Caco-2 (cell line): ENCODE measurements at regions not wholly inside any gene's neighbourhood (a gene's known extent, or its start where the extent isn't known, plus 50 kb on each side); places are given as distances from the start of the nearest gene placed in this dataset.

Experiments
- BruUV-seq: library from RNA; stranded (reverse); fragments of 400-500 nt; replicated peaks from 2 replicates; lab custom pipeline; 2021; lab: Mats Ljungman, UMichigan
- CTCF ChIA-PET: fragments of 300-600 bp; sonication (Branson Sonifier 250); formaldehyde crosslinking; loops from one replicate; lab custom pipeline; 2022; ENCODE audit warnings: antibody characterized with exemption; lab: Charles Lee
- POLR2A ChIA-PET: fragments of 300-600 bp; sonication (Branson Sonifier 250); formaldehyde crosslinking; loops from one replicate; lab custom pipeline; 2022; ENCODE audit warnings: antibody characterized with exemption; lab: Charles Lee
- DNase-seq, 2 experiments: peaks; one replicate each; pipeline versions ENCODE4 v3.0.0 to v3.0.0-alpha.2; 2020 to 2022
- H3K27me3 ChIP-seq: replicated peaks from 2 replicates; pipeline ENCODE4 v1.6.0; 2011; ENCODE audit warnings: low read length; ENCODE audit not compliant: control insufficient read depth, insufficient read depth
- H3K36me3 ChIP-seq: 2 replicates; pipeline ENCODE4 v1.5.1; 2011; ENCODE audit warnings: low read length; ENCODE audit not compliant: control insufficient read depth, insufficient read depth
- H3K4me1 ChIP-seq: fragments of 250-450 bp; sonication (Bioruptor Pico); 2 replicates; pipeline ENCODE4 v1.5.1; 2020; ENCODE audit warnings: mild to moderate bottlenecking
- H3K4me3 ChIP-seq: 2 replicates; pipeline ENCODE4 v1.5.1; 2011; ENCODE audit warnings: low read depth, mild to moderate bottlenecking, control low read depth, low read length
- H3K9me3 ChIP-seq: fragments of 250-450 bp; sonication (Bioruptor Pico); 2 replicates; pipeline ENCODE4 v1.5.1; 2020; ENCODE audit warnings: mild to moderate bottlenecking, moderate library complexity
- H3K27ac Mint-ChIP-seq: one replicate; pipeline ENCODE4 v1.8.0; 2022; ENCODE audit warnings: mixed read lengths; ENCODE audit not compliant: unreplicated experiment
- H3K27me3 Mint-ChIP-seq: one replicate; pipeline ENCODE4 v1.8.0; 2022; ENCODE audit warnings: mixed read lengths; ENCODE audit not compliant: insufficient read depth, unreplicated experiment
- H3K36me3 Mint-ChIP-seq: one replicate; pipeline ENCODE4 v1.8.0; 2022; ENCODE audit warnings: mild to moderate bottlenecking, mixed read lengths; ENCODE audit not compliant: insufficient read depth, unreplicated experiment
- H3K4me1 Mint-ChIP-seq: one replicate; pipeline ENCODE4 v1.8.0; 2022; ENCODE audit warnings: low read depth, mixed read lengths; ENCODE audit not compliant: unreplicated experiment
- H3K4me3 Mint-ChIP-seq: one replicate; pipeline ENCODE4 v1.8.0; 2022; ENCODE audit warnings: mild to moderate bottlenecking, moderate library complexity, mixed read lengths; ENCODE audit not compliant: unreplicated experiment
- H3K9me3 Mint-ChIP-seq: one replicate; pipeline ENCODE4 v1.8.0; 2022; ENCODE audit warnings: mixed read lengths; ENCODE audit not compliant: unreplicated experiment
- CTCF ChIP-seq, 2 experiments: fragments of 200-600 bp in 1 of 2; IDR thresholded peaks; 1 replicate in 1 of 2; 2 replicates in 1 of 2; pipeline versions ENCODE4 v1.5.1 to v1.8.0; 2011 to 2022; ENCODE audit warnings: antibody characterized with exemption in 1 of 2, control low read depth in 1 of 2, inconsistent platforms in 1 of 2, low read depth in 1 of 2, low read length in 1 of 2, mild to moderate bottlenecking in 1 of 2, moderate library complexity in 1 of 2; ENCODE audit not compliant: insufficient read depth in 1 of 2, severe bottlenecking in 1 of 2, unreplicated experiment in 1 of 2
- intact Hi-C: fragments of 100-400 bp; cut with micrococcal nuclease; formaldehyde crosslinking; loops from one replicate; pipeline ENCODE4 v1.10.0; 2022; ENCODE audit not compliant: unreplicated experiment

GRCh38 chr15:95111969-95112368, 880.6 kb downstream of the MCTP2 start:
- Histone ChIP-seq H3K9me3 (no peaks in the 10 kb centered on the region), H3K27me3 (no peaks in the 10 kb centered on the region), H3K4me1 (no peaks in the 10 kb centered on the region), H3K4me3 (no peak overlapping the region), H3K36me3 (no peaks in the 10 kb centered on the region)
- no peaks in the 10 kb centered on the region for H3K9me3 Mint-ChIP-seq
- no TSS peak for BruUV-seq
- CTCF ChIA-PET = no interaction called here
- no peaks in the 10 kb centered on the region for H3K27me3 Mint-ChIP-seq
- H3K27ac Mint-ChIP-seq = no peak overlapping the region
- no peak for TF ChIP-seq CTCF (IDR thresholded peaks at IDR 0.05; ENCODE audit: insufficient read depth in 1 of 2, low read depth in 1 of 2, low read length in 1 of 2, severe bottlenecking in 1 of 2, unreplicated experiment in 1 of 2)
- POLR2A ChIA-PET = no interaction called here
- H3K4me1 Mint-ChIP-seq = no peaks in the 10 kb centered on the region
- no peak overlapping the region for H3K4me3 Mint-ChIP-seq
- DNase-seq = peak in 1 of 2 experiments; percentile 3
- H3K36me3 Mint-ChIP-seq = no peaks in the 10 kb centered on the region
- intact Hi-C loops = loop anchor here (5.0 to 10.0 kb wide), 2 partner anchors 87 to 440 kb away; no protein-coding TSS in a partner anchor

GRCh38 chr15:95113041-95113440, 881.7 kb downstream of the MCTP2 start:
- H3K4me1 ChIP-seq = no peaks in the 10 kb centered on the region
- H3K4me3 Mint-ChIP-seq = no peak overlapping the region
- no peak overlapping the region for H3K27ac Mint-ChIP-seq
- no peaks in the 10 kb centered on the region for H3K36me3 Mint-ChIP-seq
- H3K4me1 Mint-ChIP-seq = no peaks in the 10 kb centered on the region
- no peak for DNase-seq
- no peaks in the 10 kb centered on the region for H3K36me3 ChIP-seq
- no peak overlapping the region for H3K4me3 ChIP-seq
- ChIA-PET CTCF (no interaction called here), POLR2A (no interaction called here)
- H3K9me3 Mint-ChIP-seq = no peaks in the 10 kb centered on the region
- no peaks in the 10 kb centered on the region for H3K27me3 ChIP-seq
- H3K27me3 Mint-ChIP-seq = no peaks in the 10 kb centered on the region
- BruUV-seq = no TSS peak
- intact Hi-C loops = loop anchor here (5.0 to 10.0 kb wide), 2 partner anchors 88 to 441 kb away; no protein-coding TSS in a partner anchor
- H3K9me3 ChIP-seq = no peaks in the 10 kb centered on the region
- no peak for TF ChIP-seq CTCF (IDR thresholded peaks at IDR 0.05; ENCODE audit: insufficient read depth in 1 of 2, low read depth in 1 of 2, low read length in 1 of 2, severe bottlenecking in 1 of 2, unreplicated experiment in 1 of 2)

DNA sequence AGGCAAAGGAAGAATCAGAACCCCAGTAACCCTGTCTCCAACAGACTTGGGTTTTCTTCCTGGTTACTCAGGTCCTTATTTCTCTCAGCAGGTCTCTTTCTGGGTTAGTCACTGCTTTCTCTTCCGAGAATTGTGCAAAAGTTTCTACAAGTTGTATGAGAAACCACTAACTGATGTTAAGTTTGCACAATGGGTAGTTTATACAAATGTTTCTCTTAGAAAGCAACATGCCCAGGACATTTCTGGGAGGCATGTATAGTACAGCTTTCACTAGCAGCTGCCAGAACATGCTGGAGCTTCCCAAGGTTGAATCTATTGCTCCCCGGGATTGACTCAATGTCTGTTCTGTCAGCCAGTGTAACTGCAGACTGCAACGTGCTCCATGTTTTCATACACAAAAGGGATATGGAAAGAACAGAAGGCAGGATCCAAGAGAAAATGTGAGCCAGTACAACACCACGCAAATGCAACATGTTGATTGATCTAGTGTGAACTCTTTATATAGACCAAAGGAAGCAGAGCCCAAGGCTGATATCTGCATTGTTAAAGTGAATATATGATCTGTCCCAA, 887.8 kb downstream of the MCTP2 start:
- DNase-seq = no peak
- Mint-ChIP-seq H3K36me3 (no peaks in the 10 kb centered on the region), H3K9me3 (no peaks in the 10 kb centered on the region), H3K27ac (no peak overlapping the region), H3K4me1 (no peaks in the 10 kb centered on the region), H3K4me3 (no peak overlapping the region), H3K27me3 (no peaks in the 10 kb centered on the region)
- no TSS peak for BruUV-seq
- ChIA-PET CTCF (no interaction called here), POLR2A (no interaction called here)
- Histone ChIP-seq H3K27me3 (no peaks in the 10 kb centered on the region), H3K4me1 (no peaks in the 10 kb centered on the region), H3K4me3 (no peak overlapping the region), H3K36me3 (no peaks in the 10 kb centered on the region), H3K9me3 (no peaks in the 10 kb centered on the region)
- intact Hi-C loops = loop anchor here (10.0 kb wide), 1 partner anchor 94 kb away; no protein-coding TSS in a partner anchor
- TF ChIP-seq CTCF (IDR thresholded peaks at IDR 0.05; ENCODE audit: insufficient read depth in 1 of 2, low read depth in 1 of 2, low read length in 1 of 2, severe bottlenecking in 1 of 2, unreplicated experiment in 1 of 2) = no peak
